GM12891 (cell line): ENCODE measurements at regions not wholly inside any gene's neighbourhood (a gene's known extent, or its start where the extent isn't known, plus 50 kb on each side); places are given as distances from the start of the nearest gene placed in this dataset.

Source experiments
- POLR2A ChIP-seq: IDR thresholded peaks from 2 replicates; pipeline ENCODE4 v1.6.1; 2011; ENCODE audit warnings: low read depth, low read length, control low read depth
- POLR2AphosphoS5 ChIP-seq: IDR thresholded peaks from 2 replicates; pipeline ENCODE4 v1.6.1; 2011; ENCODE audit warnings: low read depth, low read length, control low read depth

GRCh38 chr1:14516974-14517840, 81.3 kb upstream of the KAZN start:
- TF ChIP-seq POLR2A: no peak; the same call in 1 of the 2 replicates
- 0 out of 2 replicates have a peak, but pooled peaks have one; percentile 35 for TF ChIP-seq POLR2AphosphoS5
